ENCODE measurements at regions not wholly inside any gene's neighbourhood (a gene's known extent, or its start where the extent isn't known, plus 50 kb on each side); places are given as distances from the start of the nearest gene placed in this dataset.

DNA sequence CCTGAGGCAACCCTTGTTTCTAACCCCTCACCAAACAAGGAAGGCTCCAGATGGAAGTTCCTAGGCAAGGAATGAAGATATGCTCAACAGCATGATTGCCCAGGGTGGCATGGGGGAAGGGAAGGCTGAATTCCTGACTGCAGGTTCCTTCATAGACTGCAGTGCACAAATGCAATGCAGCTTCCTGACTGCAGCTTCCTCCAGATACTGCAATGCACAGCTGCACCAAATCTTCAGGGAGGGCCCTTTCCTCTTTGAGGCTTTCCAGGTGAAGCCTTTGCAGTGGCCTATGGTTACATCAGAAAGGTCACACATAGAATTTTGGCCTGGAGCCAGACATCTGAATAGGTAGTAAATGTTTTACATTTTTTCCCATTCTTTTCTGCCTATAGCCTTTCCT is 58.8 kb upstream of the DYNAP start:
- DNase-seq (ENCODE audit: low spot score), result no peak

DNA sequence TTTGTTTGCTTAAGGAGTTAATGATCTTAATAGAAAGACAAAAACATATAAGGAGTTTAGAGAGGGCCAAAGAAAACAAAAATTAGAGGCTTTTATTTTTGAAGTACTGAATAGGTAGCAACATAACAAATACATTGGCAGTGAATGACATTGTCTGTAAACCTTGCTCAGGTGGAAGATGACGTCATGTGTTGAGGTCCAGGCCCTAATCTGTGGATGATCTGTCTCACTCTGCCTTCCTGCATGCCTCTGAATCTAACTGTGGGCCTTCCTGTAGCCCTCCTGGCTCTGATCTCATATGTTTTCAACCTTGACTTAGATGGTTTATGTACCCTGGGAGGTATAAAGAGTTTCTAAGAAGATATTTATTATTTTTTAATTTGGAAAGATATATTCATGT is 58.1 kb upstream of the DYNAP start:
- DNase-seq (ENCODE audit: low spot score), result no peak
